HPDE6-E6E7 (cell line): ENCODE measurements at regions not wholly inside any gene's neighbourhood (a gene's known extent, or its start where the extent isn't known, plus 50 kb on each side); places are given as distances from the start of the nearest gene placed in this dataset.
"Not testable (repeated sequence)": the region's sequence is repeated elsewhere in the genome, so short reads cannot be mapped to it uniquely, and the experiment has no call there.

Experiments
- DNase-seq: peaks from one replicate; pipeline ENCODE4 v3.0.0; 2011; ENCODE audit warnings: missing footprints; ENCODE audit errors: extremely low spot score

DNA sequence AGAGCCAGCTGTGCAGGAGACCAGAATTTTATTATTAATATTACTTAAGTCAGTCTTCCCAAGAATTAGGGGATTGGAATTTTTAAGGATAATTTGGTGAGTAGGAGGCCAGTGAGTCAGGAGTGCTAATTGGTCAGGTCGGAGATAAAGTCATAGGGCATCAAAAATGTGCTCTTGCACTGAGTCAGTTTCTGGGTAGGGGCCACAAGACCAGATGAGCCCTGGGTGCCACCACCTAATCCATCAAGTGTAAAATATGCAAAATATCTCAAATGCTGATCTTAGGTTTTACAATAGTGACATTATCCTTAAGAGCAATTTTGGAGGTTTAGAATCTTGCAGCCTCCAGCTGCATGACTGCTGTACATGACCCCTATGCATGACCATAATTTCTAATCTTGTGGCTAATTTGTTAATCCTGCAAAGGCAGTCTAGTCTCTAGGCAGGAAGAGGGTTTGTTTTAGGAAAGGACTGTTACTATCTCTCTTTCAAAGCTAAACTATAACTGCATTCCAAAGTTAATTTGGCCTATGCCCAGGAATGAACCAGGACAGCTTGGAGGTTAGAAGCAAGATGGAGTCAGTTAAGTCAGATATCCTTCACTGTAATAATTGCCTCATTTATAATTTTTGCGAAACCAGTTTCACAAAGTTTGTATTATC is 215.9 kb downstream of the RNF152 start:
- DNase-seq: no peak

GRCh38 chr18:61669320-61669719 is 223.5 kb downstream of the RNF152 start:
- no peak for DNase-seq

DNA sequence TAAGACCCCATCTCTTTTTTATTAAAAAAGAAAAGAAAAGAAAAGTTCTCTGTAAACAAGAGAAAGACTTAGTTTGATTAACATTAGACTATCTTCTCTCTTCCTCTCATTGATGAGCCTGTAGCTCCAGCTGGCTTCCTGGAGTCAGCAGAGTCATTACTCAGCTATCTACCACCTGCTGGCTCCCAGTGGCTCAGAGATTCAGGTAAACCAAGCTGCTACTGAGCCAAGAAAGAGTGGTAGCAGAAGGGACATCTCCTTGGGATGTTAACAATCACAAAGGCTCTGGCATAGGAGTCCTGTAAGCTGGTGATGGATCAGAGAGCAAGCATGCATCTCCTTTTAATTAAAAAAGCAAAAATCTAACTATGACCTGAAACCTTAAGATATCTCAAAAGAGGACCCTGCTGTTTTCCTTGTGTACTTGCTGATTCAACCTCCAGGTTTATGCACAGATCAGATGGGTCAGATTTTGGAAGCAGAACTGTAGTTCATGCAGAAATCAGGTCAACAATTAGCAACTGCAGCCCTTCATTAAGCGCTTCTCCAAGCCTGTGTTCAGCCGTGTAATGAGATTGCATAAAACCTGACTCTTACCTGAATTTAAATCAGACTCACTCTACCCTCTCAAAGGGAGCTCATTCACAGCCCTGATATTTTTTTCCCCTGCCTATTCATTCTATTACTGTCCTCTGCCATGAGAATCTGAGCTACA is 225.8 kb downstream of the RNF152 start:
- no peak for DNase-seq

- DNase-seq: no peak
Measured at GRCh38 chr18:61664419-61665084, 228.3 kb downstream of the RNF152 start.

- no peak for DNase-seq
Measured at GRCh38 chr18:61662726-61663125, 230.1 kb downstream of the RNF152 start.

GRCh38 chr18:61658431-61658830 is 234.4 kb downstream of the RNF152 start:
- DNase-seq: no peak

- no peak for DNase-seq
Measured at GRCh38 chr18:61657066-61657732, 235.6 kb downstream of the RNF152 start.

- no peak for DNase-seq
Measured at GRCh38 chr18:61655630-61656029, 237.2 kb downstream of the RNF152 start.

GRCh38 chr18:61653823-61654551 is 238.8 kb downstream of the RNF152 start:
- DNase-seq: no peak

DNA sequence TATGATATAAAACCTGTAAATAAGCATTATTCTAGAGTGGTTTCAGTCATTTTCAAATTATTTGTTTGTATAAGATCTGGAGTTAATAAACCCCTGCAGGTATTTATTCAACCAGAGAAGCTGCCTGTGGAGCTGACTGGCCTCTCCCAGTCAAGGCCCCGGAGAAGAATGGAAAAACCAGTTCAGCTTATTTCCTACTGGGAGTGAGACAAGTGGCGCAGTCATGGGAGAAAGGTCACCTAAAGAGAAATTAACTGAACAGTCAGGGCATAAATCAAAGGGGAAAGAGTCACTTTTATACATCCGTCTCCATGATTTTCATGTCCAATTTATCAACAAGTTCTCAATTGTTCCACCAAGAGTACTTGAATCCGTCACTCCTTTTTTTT is 240.9 kb downstream of the RNF152 start:
- no peak for DNase-seq

GRCh38 chr18:61651145-61651879 is 241.5 kb downstream of the RNF152 start:
- no peak for DNase-seq

DNA sequence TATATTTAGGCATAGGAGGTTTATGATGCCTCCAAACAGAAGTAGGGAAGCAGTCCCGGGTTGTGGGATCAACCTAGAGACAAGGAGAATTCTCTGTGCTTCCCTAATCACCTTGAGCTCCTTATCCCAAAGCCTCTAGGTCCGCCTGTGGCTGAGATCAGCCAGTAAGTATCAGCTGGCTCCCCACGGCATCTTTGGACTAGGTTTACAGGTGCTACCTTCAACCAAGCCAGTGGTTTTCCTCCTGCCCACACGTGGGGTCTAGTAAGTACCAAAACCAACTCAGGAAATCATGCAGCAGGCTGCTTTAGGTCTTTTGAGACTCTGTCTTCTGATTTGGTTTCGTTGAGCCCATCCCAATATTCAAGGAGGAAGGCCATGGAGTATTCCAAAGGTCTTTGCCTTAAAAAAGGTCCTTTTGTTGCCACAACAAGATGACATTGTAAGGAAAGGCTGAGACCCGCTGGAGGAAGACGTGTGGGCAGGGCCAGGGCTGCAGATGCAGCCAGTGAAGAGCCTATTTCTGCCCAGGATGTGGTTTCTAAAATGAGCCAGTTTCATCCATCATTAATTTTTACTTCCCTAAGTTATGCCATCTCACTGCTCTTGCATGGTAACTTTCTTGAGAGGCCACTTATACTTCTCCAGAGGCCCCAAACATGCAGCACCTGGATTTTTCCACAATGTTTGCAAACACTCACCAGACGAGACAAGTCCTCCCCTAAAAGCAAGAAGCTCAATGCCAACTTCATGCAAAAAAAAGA is 248.7 kb downstream of the RNF152 start:
- no peak for DNase-seq

- no peak for DNase-seq
Measured at GRCh38 chr18:61639886-61640285, 252.9 kb downstream of the RNF152 start.

- no peak for DNase-seq
Measured at GRCh38 chr18:61637905-61638595, 254.8 kb downstream of the RNF152 start.

DNA sequence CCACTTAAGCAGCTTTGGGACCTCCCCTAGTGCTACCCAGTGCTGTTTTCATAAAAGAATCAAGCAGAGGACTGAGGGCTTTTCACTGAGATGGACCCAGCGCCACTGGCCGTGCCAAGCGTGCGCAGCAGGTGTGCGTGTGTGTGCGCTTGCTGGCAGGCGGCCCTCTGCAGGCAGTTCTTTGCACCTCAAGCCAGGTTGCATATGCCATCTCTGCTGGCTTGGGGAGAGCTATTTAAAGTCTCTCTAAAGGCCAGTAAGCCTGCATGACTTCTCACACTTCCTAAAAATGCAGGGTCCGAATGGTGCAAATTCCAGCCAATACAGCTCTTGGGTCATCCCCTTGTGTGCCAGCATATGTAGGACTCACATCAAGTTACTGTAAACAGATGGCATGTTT is 255.5 kb downstream of the RNF152 start:
- DNase-seq: no peak

GRCh38 chr18:61635901-61636528 is 256.8 kb downstream of the RNF152 start:
- DNase-seq: peak; percentile 27

- DNase-seq: no peak
Measured at GRCh38 chr18:61628085-61628484, 264.7 kb downstream of the RNF152 start.

- not testable (repeated sequence) for DNase-seq
Measured at GRCh38 chr18:61624631-61625030, 268.2 kb downstream of the RNF152 start.

DNA sequence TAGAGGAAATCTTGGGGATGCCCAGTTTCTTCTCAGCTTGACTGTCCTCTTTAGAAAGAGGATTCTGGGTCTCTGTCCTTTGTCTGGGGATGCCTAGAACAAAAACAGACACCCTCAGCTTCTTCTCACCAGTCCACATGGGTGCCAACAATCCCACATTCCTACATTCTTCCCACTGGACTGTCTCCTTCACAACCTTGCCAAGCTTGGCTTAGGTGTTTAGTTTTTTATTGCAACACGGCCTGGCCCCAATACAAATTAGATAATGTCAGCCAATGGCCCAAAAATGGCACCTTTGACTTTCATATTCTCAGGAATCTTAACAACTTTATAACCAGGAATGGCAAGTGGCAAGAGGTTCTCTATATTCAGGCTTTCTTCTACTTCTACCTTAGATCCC is 273.0 kb downstream of the RNF152 start:
- no peak for DNase-seq
